Keratinocyte (primary cell): ENCODE measurements at regions not wholly inside any gene's neighbourhood (a gene's known extent, or its start where the extent isn't known, plus 50 kb on each side); places are given as distances from the start of the nearest gene placed in this dataset.

Experiments used
- DNase-seq: peaks from one replicate; pipeline ENCODE4 v3.0.0-alpha.2; 2011; ENCODE audit warnings: low read depth, missing footprints, low spot score
- FAIRE-seq: peaks from 2 replicates; lab custom pipeline; 2011; peaks lifted over from hg19 to GRCh38; lab: Jason Lieb, UNC
- H2AFZ ChIP-seq: 2 replicates; pipeline ENCODE4 v1.6.0; 2012; ENCODE audit warnings: low read length, control low read depth, inconsistent platforms; ENCODE audit not compliant: control insufficient read depth
- H3K27ac ChIP-seq: 2 replicates; pipeline ENCODE4 v1.5.1; 2011; ENCODE audit warnings: low read length; ENCODE audit not compliant: control insufficient read depth, insufficient read depth
- H3K27me3 ChIP-seq: 3 replicates; pipeline ENCODE4 v1.6.0; 2011; ENCODE audit warnings: low read length; ENCODE audit not compliant: control insufficient read depth, insufficient read depth; ENCODE audit errors: extremely low read depth
- H3K36me3 ChIP-seq, 2 experiments: 2 replicates in 1 of 2; 3 replicates in 1 of 2; pipeline ENCODE4 v1.5.1; 2011; ENCODE audit warnings: low read length in 2 of 2, mild to moderate bottlenecking in 1 of 2; ENCODE audit not compliant: control insufficient read depth in 2 of 2, insufficient read depth in 2 of 2; ENCODE audit errors: extremely low read depth in 1 of 2
- H3K4me1 ChIP-seq: 3 replicates; pipeline ENCODE4 v1.5.1; 2011; ENCODE audit warnings: low read length; ENCODE audit not compliant: control insufficient read depth, insufficient read depth; ENCODE audit errors: extremely low read depth
- H3K4me2 ChIP-seq: 3 replicates; pipeline ENCODE4 v1.6.0; 2011; ENCODE audit warnings: low read depth, low read length; ENCODE audit not compliant: control insufficient read depth, insufficient read depth; ENCODE audit errors: extremely low read depth
- H3K4me3 ChIP-seq, 3 experiments: fragments of 200-600 bp in 1 of 3; sonication (generic) in 1 of 3; 2 replicates in 2 of 3; 3 replicates in 1 of 3; pipeline ENCODE4 v1.5.1; 2011 to 2016; ENCODE audit warnings: low read length in 3 of 3, mild to moderate bottlenecking in 3 of 3, control low read depth in 2 of 3, inconsistent platforms in 1 of 3, low read depth in 1 of 3, mixed read lengths in 1 of 3, mixed run types in 1 of 3, moderate library complexity in 1 of 3; ENCODE audit not compliant: control insufficient read depth in 2 of 3, insufficient read depth in 2 of 3; ENCODE audit errors: extremely low read depth in 1 of 3
- H3K79me2 ChIP-seq: 2 replicates; pipeline ENCODE4 v1.6.0; 2012; ENCODE audit warnings: low read length; ENCODE audit not compliant: control insufficient read depth, insufficient read depth
- H3K9ac ChIP-seq: 3 replicates; pipeline ENCODE4 v1.6.0; 2011; ENCODE audit warnings: low read length; ENCODE audit not compliant: control insufficient read depth, insufficient read depth; ENCODE audit errors: extremely low read depth
- H3K9me1 ChIP-seq: 3 replicates; pipeline ENCODE4 v1.6.0; 2011; ENCODE audit warnings: low read length; ENCODE audit not compliant: control insufficient read depth, insufficient read depth; ENCODE audit errors: extremely low read depth
- H3K9me3 ChIP-seq: 2 replicates; pipeline ENCODE4 v1.5.1; 2012; ENCODE audit warnings: low read depth, low read length; ENCODE audit not compliant: control insufficient read depth
- H4K20me1 ChIP-seq: 3 replicates; pipeline ENCODE4 v1.6.0; 2011; ENCODE audit warnings: low read length; ENCODE audit not compliant: control insufficient read depth, insufficient read depth; ENCODE audit errors: extremely low read depth
- CTCF ChIP-seq, 3 experiments: IDR thresholded peaks in 1 of 3; conservative IDR thresholded peaks in 1 of 3; optimal IDR thresholded peaks in 1 of 3; 2 replicates in 2 of 3; 3 replicates in 1 of 3; pipeline versions ENCODE3 to v1.5.1; 2011; ENCODE audit warnings: low read length in 3 of 3, mild to moderate bottlenecking in 3 of 3, moderate library complexity in 2 of 3, control low read depth in 1 of 3, inconsistent platforms in 1 of 3; ENCODE audit not compliant: insufficient read depth in 2 of 3; ENCODE audit errors: extremely low read depth in 1 of 3
- EZH2 ChIP-seq: IDR thresholded peaks from one replicate; pipeline ENCODE4 v1.6.1; 2012; ENCODE audit warnings: inconsistent platforms, mild to moderate bottlenecking, low read length, moderate library complexity
- dilution Hi-C: fragments of 300-500 bp; cut with MboI; formaldehyde crosslinking; loops from one replicate; pipeline ENCODE4 v1.7.0; 2020; ENCODE audit warnings: low sequenced_read_pairs; ENCODE audit not compliant: extremely low pct_ligation_motif_present

- FAIRE-seq (no peak), DNase-seq (no peak)
- dilution Hi-C loops, result no loop called here
- H3K4me1 ChIP-seq, result peaks cover 26% of the 10 kb centered on the region
- no peaks in the 10 kb centered on the region for H3K27me3 ChIP-seq
- H3K4me3 ChIP-seq, result no peak overlapping the region
- no peaks in the 10 kb centered on the region for H3K9me1 ChIP-seq
- H3K79me2 ChIP-seq, result no peaks in the 10 kb centered on the region
- no peak overlapping the region for H2AFZ ChIP-seq
- H3K4me2 ChIP-seq, result no peak overlapping the region
- TF ChIP-seq CTCF (optimal IDR thresholded peaks at IDR 0.05 in 1 of 3, IDR thresholded peaks at IDR 0.05 in 1 of 3, conservative IDR thresholded peaks at IDR 0.05 in 1 of 3; ENCODE audit: extremely low read depth in 1 of 3, insufficient read depth in 2 of 3, low read length in 3 of 3) (no peak), EZH2 (no peak)
- no peak overlapping the region for H3K27ac ChIP-seq
- no peak overlapping the region for H3K9ac ChIP-seq
- H3K36me3 ChIP-seq, result no peaks in the 10 kb centered on the region
- H4K20me1 ChIP-seq, result no peaks in the 10 kb centered on the region
- H3K9me3 ChIP-seq, result no peaks in the 10 kb centered on the region
These were observed 60.1 kb upstream of the LAPTM4A start for GRCh38 chr2:20111311-20112131.

GRCh38 chr2:20110876-20111275 is 59.4 kb upstream of the LAPTM4A start:
- Histone ChIP-seq H3K9ac (no peak overlapping the region), H3K27me3 (no peaks in the 10 kb centered on the region), H3K4me3 (no peak overlapping the region), H3K4me1 (peaks cover 24% of the 10 kb centered on the region), H3K79me2 (no peaks in the 10 kb centered on the region), H3K36me3 (no peaks in the 10 kb centered on the region), H4K20me1 (no peaks in the 10 kb centered on the region), H3K9me1 (no peaks in the 10 kb centered on the region), H3K27ac (no peak overlapping the region), H2AFZ (no peak overlapping the region), H3K4me2 (no peak overlapping the region), H3K9me3 (no peaks in the 10 kb centered on the region)
- FAIRE-seq (no peak), DNase-seq (no peak)
- dilution Hi-C loops, result no loop called here
- no peak for TF ChIP-seq CTCF (optimal IDR thresholded peaks at IDR 0.05 in 1 of 3, IDR thresholded peaks at IDR 0.05 in 1 of 3, conservative IDR thresholded peaks at IDR 0.05 in 1 of 3; ENCODE audit: extremely low read depth in 1 of 3, insufficient read depth in 2 of 3, low read length in 3 of 3)
- no peak for TF ChIP-seq EZH2
